ENCODE measurements at regions not wholly inside any gene's neighbourhood (a gene's known extent, or its start where the extent isn't known, plus 50 kb on each side); places are given as distances from the start of the nearest gene placed in this dataset.

DNA sequence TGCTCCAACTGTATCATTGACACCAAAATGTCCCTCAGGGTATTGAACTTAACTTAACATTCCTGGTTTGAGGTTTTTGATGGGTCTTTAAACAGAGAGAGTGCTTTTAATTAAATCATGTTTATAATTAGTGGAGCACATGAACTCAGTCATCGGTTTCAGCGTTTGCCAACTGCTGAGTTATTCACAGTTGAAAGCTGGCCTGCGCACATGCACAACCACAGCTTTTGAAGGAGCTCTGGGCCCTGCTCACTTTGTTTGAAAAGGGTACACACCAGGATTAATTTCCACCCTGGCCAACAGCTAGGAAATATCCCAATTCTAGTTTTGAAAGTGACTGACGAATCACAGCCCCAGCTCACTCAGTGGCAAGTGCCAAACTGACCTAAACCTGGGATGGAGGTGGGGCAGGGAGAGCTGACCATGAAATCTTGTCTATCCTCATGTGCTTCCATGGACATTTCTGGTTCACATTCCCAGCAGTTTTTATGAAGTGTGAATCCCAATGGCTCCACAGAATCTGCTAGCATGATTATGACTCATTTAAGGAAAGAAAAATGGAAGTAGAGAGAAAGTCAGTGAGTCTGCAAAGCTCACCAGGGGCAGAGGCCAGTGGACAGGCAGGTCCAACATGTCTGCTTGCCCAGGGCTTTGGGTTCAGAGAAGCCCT is 247.8 kb downstream of the FNDC1 start:
- TF ChIP-seq, protein P1, sequence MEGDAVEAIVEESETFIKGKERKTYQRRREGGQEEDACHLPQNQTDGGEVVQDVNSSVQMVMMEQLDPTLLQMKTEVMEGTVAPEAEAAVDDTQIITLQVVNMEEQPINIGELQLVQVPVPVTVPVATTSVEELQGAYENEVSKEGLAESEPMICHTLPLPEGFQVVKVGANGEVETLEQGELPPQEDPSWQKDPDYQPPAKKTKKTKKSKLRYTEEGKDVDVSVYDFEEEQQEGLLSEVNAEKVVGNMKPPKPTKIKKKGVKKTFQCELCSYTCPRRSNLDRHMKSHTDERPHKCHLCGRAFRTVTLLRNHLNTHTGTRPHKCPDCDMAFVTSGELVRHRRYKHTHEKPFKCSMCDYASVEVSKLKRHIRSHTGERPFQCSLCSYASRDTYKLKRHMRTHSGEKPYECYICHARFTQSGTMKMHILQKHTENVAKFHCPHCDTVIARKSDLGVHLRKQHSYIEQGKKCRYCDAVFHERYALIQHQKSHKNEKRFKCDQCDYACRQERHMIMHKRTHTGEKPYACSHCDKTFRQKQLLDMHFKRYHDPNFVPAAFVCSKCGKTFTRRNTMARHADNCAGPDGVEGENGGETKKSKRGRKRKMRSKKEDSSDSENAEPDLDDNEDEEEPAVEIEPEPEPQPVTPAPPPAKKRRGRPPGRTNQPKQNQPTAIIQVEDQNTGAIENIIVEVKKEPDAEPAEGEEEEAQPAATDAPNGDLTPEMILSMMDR (IDR thresholded peaks at IDR 0.05; ENCODE audit: poor library complexity): no peak
- TF ChIP-seq EZH2 (IDR thresholded peaks at IDR 0.05; ENCODE audit: borderline replicate concordance): no peak
- no peak for TF ChIP-seq EZH2phosphoT487 (IDR thresholded peaks at IDR 0.05; ENCODE audit: low read depth, severe bottlenecking, unreplicated experiment)

Data from hepatocyte (in vitro differentiated cells).